A549 (cell line): ENCODE measurements at regions not wholly inside any gene's neighbourhood (a gene's known extent, or its start where the extent isn't known, plus 50 kb on each side); places are given as distances from the start of the nearest gene placed in this dataset.

Source experiments
- ATAC-seq, 2 experiments: fragments of 200-7000 bp in 1 of 2; fragments of >200 bp in 1 of 2; cut with Nextera tagmentation in 1 of 2; cut with Tn5 transposase in 1 of 2; 3 replicates each; pipeline versions ENCODE4 v1.8.0 to v1.9.1; 2018 to 2020; ENCODE audit warnings: mild to moderate bottlenecking in 1 of 2, moderate library complexity in 1 of 2
- CTCF ChIA-PET: fragments of 300-600 bp; sonication (Branson Sonifier 250); formaldehyde crosslinking; extraction: SDS; loops from one replicate; lab custom pipeline; 2021; ENCODE audit warnings: antibody characterized with exemption, inconsistent platforms; lab: Yijun Ruan, JAX
- POLR2A ChIA-PET: fragments of 350-600 bp; formaldehyde crosslinking; extraction: SDS; loops from one replicate; lab custom pipeline; 2021; ENCODE audit warnings: antibody characterized with exemption, inconsistent platforms; lab: Yijun Ruan, JAX
- DNase-seq, 2 experiments: peaks; one replicate each; pipeline versions ENCODE4 v3.0.0 to v3.0.0-alpha.2; 2011 to 2016; ENCODE audit warnings: low read depth in 1 of 2, low spot score in 1 of 2
- FAIRE-seq: peaks from 2 replicates; lab custom pipeline; 2011; peaks lifted over from hg19 to GRCh38; lab: Jason Lieb, UNC
- H3K27ac ChIP-seq, 2 experiments: fragments of >200 bp; sonication (Bioruptor Twin); formaldehyde crosslinking; 3 replicates each; pipeline ENCODE4 v1.5.1; 2016 to 2017
- H3K4me1 ChIP-seq: fragments of >200 bp; sonication (Bioruptor Twin); formaldehyde crosslinking; 3 replicates; pipeline ENCODE4 v1.6.1; 2016
- H3K4me2 ChIP-seq: fragments of >200 bp; sonication (Bioruptor Twin); formaldehyde crosslinking; 3 replicates; pipeline ENCODE4 v1.6.1; 2016
- H3K4me3 ChIP-seq: fragments of >200 bp; sonication (Bioruptor Twin); formaldehyde crosslinking; 3 replicates; pipeline ENCODE4 v1.5.1; 2016
- H3K9me3 ChIP-seq: fragments of >200 bp; sonication (Bioruptor Twin); formaldehyde crosslinking; 3 replicates; pipeline ENCODE4 v1.6.1; 2016
- CBX2 ChIP-seq: fragments of 200-600 bp; sonication (generic); IDR thresholded peaks from 2 replicates; pipeline ENCODE4 v1.6.1; 2016; ENCODE audit warnings: low read depth, mild to moderate bottlenecking, borderline replicate concordance
- CBX8 ChIP-seq: fragments of 200-600 bp; sonication (generic); IDR thresholded peaks from 2 replicates; pipeline ENCODE4 v1.6.1; 2016
- CEBPB ChIP-seq, 2 experiments: fragments of >200 bp in 1 of 2; sonication (Bioruptor Twin) in 1 of 2; formaldehyde crosslinking in 1 of 2; IDR thresholded peaks; 2 replicates each; pipeline ENCODE4 v1.6.1; 2012 to 2016
- CTCF ChIP-seq: fragments of >200 bp; sonication (Bioruptor Twin); formaldehyde crosslinking; IDR thresholded peaks from 3 replicates; pipeline ENCODE4 v1.5.1; 2016
- EHF ChIP-seq: fragments of 250-450 bp; sonication (Bioruptor Pico); IDR thresholded peaks from 2 replicates; pipeline ENCODE4 v1.5.0; 2020; ENCODE audit warnings: mild to moderate bottlenecking
- ELK1 ChIP-seq: fragments of 150-350 bp; IDR thresholded peaks from 2 replicates; pipeline ENCODE4 v1.6.1; 2014; ENCODE audit warnings: low read depth, mild to moderate bottlenecking, low read length
- EP300 ChIP-seq, 2 experiments: fragments of >200 bp; sonication (Bioruptor Twin); formaldehyde crosslinking; IDR thresholded peaks; 2 replicates in 1 of 2; 3 replicates in 1 of 2; pipeline ENCODE4 v1.6.1; 2016 to 2017
- FOSB ChIP-seq: fragments of 250-450 bp; sonication (Bioruptor Pico); IDR thresholded peaks from 2 replicates; pipeline ENCODE4 v1.5.0; 2020; ENCODE audit warnings: mild to moderate bottlenecking, moderate library complexity
- FOSL2 ChIP-seq, 2 experiments: fragments of 450-650 bp in 1 of 2; fragments of >200 bp in 1 of 2; sonication (Bioruptor Twin) in 1 of 2; formaldehyde crosslinking; IDR thresholded peaks; 2 replicates each; pipeline versions ENCODE4 v1.5.0 to v1.6.1; 2016 to 2020; ENCODE audit warnings: mild to moderate bottlenecking in 1 of 2, moderate library complexity in 1 of 2
- HES2 ChIP-seq: fragments of >200 bp; sonication (Bioruptor Twin); formaldehyde crosslinking; IDR thresholded peaks from 2 replicates; pipeline ENCODE4 v1.6.1; 2016
- HEYL ChIP-seq: fragments of 250-450 bp; sonication (Bioruptor Pico); IDR thresholded peaks from 2 replicates; pipeline ENCODE4 v1.8.0; 2021; ENCODE audit warnings: mild to moderate bottlenecking, moderate library complexity
- HMGXB4 ChIP-seq: fragments of 250-450 bp; sonication (Bioruptor Pico); IDR thresholded peaks from 2 replicates; pipeline ENCODE4 v1.5.0; 2021; ENCODE audit warnings: mild to moderate bottlenecking, moderate library complexity, borderline replicate concordance
- JUNB ChIP-seq: fragments of >200 bp; sonication (Bioruptor Twin); formaldehyde crosslinking; IDR thresholded peaks from 2 replicates; pipeline ENCODE4 v1.6.1; 2016
- MAX ChIP-seq: IDR thresholded peaks from 2 replicates; pipeline ENCODE4 v1.6.1; 2012
- MAZ ChIP-seq: fragments of 150-350 bp; IDR thresholded peaks from 2 replicates; pipeline ENCODE4 v1.6.1; 2014; ENCODE audit warnings: antibody characterized with exemption, low read depth, low read length, borderline replicate concordance
- NR3C1 ChIP-seq: fragments of >200 bp; sonication (Bioruptor Twin); formaldehyde crosslinking; IDR thresholded peaks from 3 replicates; pipeline ENCODE4 v1.6.1; 2017
- PBX3 ChIP-seq: IDR thresholded peaks from 2 replicates; pipeline ENCODE4 v1.6.1; 2012
- PHF8 ChIP-seq: fragments of 200-600 bp; sonication (generic); IDR thresholded peaks from 2 replicates; pipeline ENCODE4 v1.6.1; 2016; ENCODE audit warnings: low read depth, mild to moderate bottlenecking, antibody characterized with exemption, moderate library complexity, borderline replicate concordance
- POLR2A ChIP-seq: IDR thresholded peaks from 2 replicates; pipeline ENCODE4 v1.6.1; 2012; ENCODE audit warnings: mild to moderate bottlenecking, low read length
- RARB ChIP-seq: fragments of 250-450 bp; sonication (Bioruptor Pico); IDR thresholded peaks from 2 replicates; pipeline ENCODE4 v1.8.0; 2021; ENCODE audit warnings: mild to moderate bottlenecking, moderate library complexity
- SMC3 ChIP-seq: fragments of >200 bp; sonication (Bioruptor Twin); formaldehyde crosslinking; IDR thresholded peaks from 3 replicates; pipeline ENCODE4 v1.6.1; 2018; ENCODE audit warnings: inconsistent platforms
- ZC3H11A ChIP-seq: fragments of 450-650 bp; IDR thresholded peaks from 2 replicates; pipeline ENCODE4 v1.6.1; 2014; ENCODE audit warnings: antibody characterized with exemption, mild to moderate bottlenecking
- ZFP36 ChIP-seq: fragments of 450-650 bp; IDR thresholded peaks from 2 replicates; pipeline ENCODE4 v1.6.1; 2014; ENCODE audit warnings: borderline replicate concordance; ENCODE audit not compliant: partially characterized antibody
- ZSCAN20 ChIP-seq: fragments of 250-450 bp; sonication (Bioruptor Pico); IDR thresholded peaks from 2 replicates; pipeline ENCODE4 v1.8.0; 2022; ENCODE audit warnings: mild to moderate bottlenecking, moderate library complexity
- WGBS: methylation state at CpG from one replicate; pipeline ENCODE4 v1.1.6; 2017; ENCODE audit errors: missing lambda C conversion rate; 5-methylcytosine and 5-hydroxymethylcytosine counted together

- no peak for TF ChIP-seq PHF8
Measured at GRCh38 chr5:12772276-12772675, 868.0 kb upstream of the CTNND2 start (continued).

- H3K4me2 ChIP-seq: no peak overlapping the region
- H3K4me1 ChIP-seq: no peaks in the 10 kb centered on the region
- no peak for ATAC-seq
- DNase-seq: no peak
- no peak overlapping the region for H3K4me3 ChIP-seq
- ChIA-PET CTCF (no interaction called here), POLR2A (no interaction called here)
- 40% methylated on average over 2 of the region's 2 CpGs for WGBS
- H3K9me3 ChIP-seq: no peaks in the 10 kb centered on the region
- no peak for FAIRE-seq
- no peak overlapping the region for H3K27ac ChIP-seq
- TF ChIP-seq EHF (CRISPR knock-in tag) (no peak), SMC3 (no peak), POLR2A (no peak), JUNB (no peak), EP300 (IDR thresholded peaks at IDR 0.05) (no peak), HES2 (no peak), HMGXB4 (CRISPR knock-in tag) (no peak), HEYL (no peak), RARB (CRISPR knock-in tag) (no peak), CBX8 (no peak), NR3C1 (no peak), ZFP36 (no peak), ZSCAN20 (no peak), ELK1 (no peak), ZC3H11A (no peak), PBX3 (no peak), MAX (no peak), CTCF (no peak), FOSL2 (IDR thresholded peaks at IDR 0.05) (no peak), FOSL2 (CRISPR knock-in tag; IDR thresholded peaks at IDR 0.05) (no peak), CEBPB (IDR thresholded peaks at IDR 0.05) (no peak)
Measured at GRCh38 chr5:12759377-12759776, 855.1 kb upstream of the CTNND2 start.

- no peaks in the 10 kb centered on the region for H3K9me3 ChIP-seq
- TF ChIP-seq FOSB (CRISPR knock-in tag) (no peak), CBX2 (no peak), ZFP36 (no peak), MAZ (no peak), EHF (CRISPR knock-in tag) (no peak)
- FAIRE-seq: no peak
Measured at GRCh38 chr5:12757035-12757434, 852.8 kb upstream of the CTNND2 start.

More at GRCh38 chr5:12757035-12757434, 852.8 kb upstream of the CTNND2 start:
- no peaks in the 10 kb centered on the region for H3K4me1 ChIP-seq
- POLR2A ChIA-PET: no interaction called here
- DNase-seq (no peak), ATAC-seq (no peak)
- H3K27ac ChIP-seq: no peak overlapping the region
- no peak overlapping the region for H3K4me3 ChIP-seq
- no peak overlapping the region for H3K4me2 ChIP-seq
- CTCF ChIA-PET: no interaction called here
